ENCODE measurements at regions not wholly inside any gene's neighbourhood (a gene's known extent, or its start where the extent isn't known, plus 50 kb on each side); places are given as distances from the start of the nearest gene placed in this dataset.

- no peak overlapping the region for H3K4me2 ChIP-seq (replicated peaks; ENCODE audit: low read depth, low read length, poor library complexity, severe bottlenecking)
- H3K9me3 ChIP-seq (ENCODE audit: control extremely low read depth in 1 of 3, control insufficient read depth in 2 of 3, insufficient read depth in 1 of 3, low read length in 2 of 3), result no peaks in the 10 kb centered on the region
- peaks cover 9% of the 10 kb centered on the region for H3K27me3 Mint-ChIP-seq
- intact Hi-C loops (cut with micrococcal nuclease), result no loop called here
- no peaks in the 10 kb centered on the region for H4K20me1 ChIP-seq (ENCODE audit: control insufficient read depth, insufficient read depth, low read length, poor library complexity, severe bottlenecking)
- ChIA-PET POLR2A (no interaction called here), CTCF (no interaction called here)
- peaks cover 4% of the 10 kb centered on the region for H3K4me1 Mint-ChIP-seq
- H3K27ac ChIP-seq (ENCODE audit: low read length in 2 of 2), result no peak overlapping the region
- peaks cover 0 to 3% (median 1%) of the 10 kb centered on the region in 4 experiments for H3K27me3 ChIP-seq (replicated peaks in 1 of 4; ENCODE audit: control extremely low read depth in 1 of 4, control insufficient read depth in 3 of 4, insufficient read depth in 4 of 4, low read length in 3 of 4)
- WGBS (ENCODE audit: insufficient coverage), result 64% methylated on average over 3 of the region's 3 CpGs
- no peak overlapping the region for H3K9ac ChIP-seq (ENCODE audit: low read length)
- DNase-seq (no peak), ATAC-seq (ENCODE audit: low read depth) (no peak)
- no peak overlapping the region for H3K4me3 Mint-ChIP-seq
- H3K4me1 ChIP-seq (ENCODE audit: control insufficient read depth in 2 of 2, insufficient read depth in 2 of 2, low read length in 2 of 2), result no peaks in the 10 kb centered on the region
- no peak overlapping the region for H2AFZ ChIP-seq (ENCODE audit: insufficient read depth, low read depth, low read length, poor library complexity, severe bottlenecking)
- no peaks in the 10 kb centered on the region for H3K36me3 ChIP-seq (replicated peaks in 1 of 2; ENCODE audit: control extremely low read depth in 1 of 2, control insufficient read depth in 1 of 2, extremely low read depth in 1 of 2, insufficient read depth in 2 of 2, low read length in 1 of 2)
- TF ChIP-seq, protein P1, sequence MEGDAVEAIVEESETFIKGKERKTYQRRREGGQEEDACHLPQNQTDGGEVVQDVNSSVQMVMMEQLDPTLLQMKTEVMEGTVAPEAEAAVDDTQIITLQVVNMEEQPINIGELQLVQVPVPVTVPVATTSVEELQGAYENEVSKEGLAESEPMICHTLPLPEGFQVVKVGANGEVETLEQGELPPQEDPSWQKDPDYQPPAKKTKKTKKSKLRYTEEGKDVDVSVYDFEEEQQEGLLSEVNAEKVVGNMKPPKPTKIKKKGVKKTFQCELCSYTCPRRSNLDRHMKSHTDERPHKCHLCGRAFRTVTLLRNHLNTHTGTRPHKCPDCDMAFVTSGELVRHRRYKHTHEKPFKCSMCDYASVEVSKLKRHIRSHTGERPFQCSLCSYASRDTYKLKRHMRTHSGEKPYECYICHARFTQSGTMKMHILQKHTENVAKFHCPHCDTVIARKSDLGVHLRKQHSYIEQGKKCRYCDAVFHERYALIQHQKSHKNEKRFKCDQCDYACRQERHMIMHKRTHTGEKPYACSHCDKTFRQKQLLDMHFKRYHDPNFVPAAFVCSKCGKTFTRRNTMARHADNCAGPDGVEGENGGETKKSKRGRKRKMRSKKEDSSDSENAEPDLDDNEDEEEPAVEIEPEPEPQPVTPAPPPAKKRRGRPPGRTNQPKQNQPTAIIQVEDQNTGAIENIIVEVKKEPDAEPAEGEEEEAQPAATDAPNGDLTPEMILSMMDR (IDR thresholded peaks at IDR 0.05), result no peak
- TF ChIP-seq EZH2 (IDR thresholded peaks at IDR 0.05; ENCODE audit: borderline replicate concordance, insufficient read depth, low read depth, low read length, poor library complexity, severe bottlenecking), result no peak
- no peaks in the 10 kb centered on the region for H3K9me3 Mint-ChIP-seq (ENCODE audit: insufficient read depth)
- H3K79me2 ChIP-seq (ENCODE audit: control insufficient read depth, insufficient read depth, low read length), result no peaks in the 10 kb centered on the region
- H3K27ac Mint-ChIP-seq, result no peak overlapping the region
- H3K4me3 ChIP-seq (ENCODE audit: control extremely low read depth in 1 of 5, extremely low read depth in 1 of 5, insufficient read depth in 1 of 5, low read depth in 2 of 5, low read length in 4 of 5), result no peak overlapping the region
These were observed 90.2 kb downstream of the TMEM215 start for GRCh38 chr9:32873553-32873952.

- ATAC-seq (ENCODE audit: low read depth) (no peak), DNase-seq (no peak)
- Histone ChIP-seq H3K79me2 (ENCODE audit: control insufficient read depth, insufficient read depth, low read length) (no peaks in the 10 kb centered on the region), H3K4me1 (ENCODE audit: control insufficient read depth in 2 of 2, insufficient read depth in 2 of 2, low read length in 2 of 2) (no peaks in the 10 kb centered on the region), H2AFZ (ENCODE audit: insufficient read depth, low read depth, low read length, poor library complexity, severe bottlenecking) (no peak overlapping the region), H3K9ac (ENCODE audit: low read length) (no peak overlapping the region), H3K4me2 (replicated peaks; ENCODE audit: low read depth, low read length, poor library complexity, severe bottlenecking) (no peak overlapping the region), H3K27ac (ENCODE audit: low read length in 2 of 2) (no peak overlapping the region), H3K4me3 (ENCODE audit: control extremely low read depth in 1 of 5, extremely low read depth in 1 of 5, insufficient read depth in 1 of 5, low read depth in 2 of 5, low read length in 4 of 5) (no peak overlapping the region), H3K9me3 (ENCODE audit: control extremely low read depth in 1 of 3, control insufficient read depth in 2 of 3, insufficient read depth in 1 of 3, low read length in 2 of 3) (no peaks in the 10 kb centered on the region), H3K36me3 (replicated peaks in 1 of 2; ENCODE audit: control extremely low read depth in 1 of 2, control insufficient read depth in 1 of 2, extremely low read depth in 1 of 2, insufficient read depth in 2 of 2, low read length in 1 of 2) (no peaks in the 10 kb centered on the region), H3K27me3 (replicated peaks in 1 of 4; ENCODE audit: control extremely low read depth in 1 of 4, control insufficient read depth in 3 of 4, insufficient read depth in 4 of 4, low read length in 3 of 4) (peaks cover 0 to 3% (median 0%) of the 10 kb centered on the region in 4 experiments), H4K20me1 (ENCODE audit: control insufficient read depth, insufficient read depth, low read length, poor library complexity, severe bottlenecking) (no peaks in the 10 kb centered on the region)
- ChIA-PET CTCF (interaction anchor here (0.8 kb wide), 1 partner anchor 12 kb away, joined by 3 read pairs; no protein-coding TSS in a partner anchor), POLR2A (no interaction called here)
- Mint-ChIP-seq H3K4me1 (peaks cover 4% of the 10 kb centered on the region), H3K9me3 (ENCODE audit: insufficient read depth) (no peaks in the 10 kb centered on the region), H3K27me3 (peaks cover 15% of the 10 kb centered on the region), H3K27ac (no peak overlapping the region), H3K4me3 (no peak overlapping the region)
- 100% methylated on average over 1 of the region's 1 CpG for WGBS (ENCODE audit: insufficient coverage)
- intact Hi-C loops (cut with micrococcal nuclease), result no loop called here
- no peak for TF ChIP-seq EZH2 (IDR thresholded peaks at IDR 0.05; ENCODE audit: borderline replicate concordance, insufficient read depth, low read depth, low read length, poor library complexity, severe bottlenecking)
- TF ChIP-seq, protein P1 (IDR thresholded peaks at IDR 0.05), result no peak
These were observed 91.9 kb downstream of the TMEM215 start for GRCh38 chr9:32875242-32875641.
